ENCODE measurements at regions not wholly inside any gene's neighbourhood (a gene's known extent, or its start where the extent isn't known, plus 50 kb on each side); places are given as distances from the start of the nearest gene placed in this dataset.

DNA sequence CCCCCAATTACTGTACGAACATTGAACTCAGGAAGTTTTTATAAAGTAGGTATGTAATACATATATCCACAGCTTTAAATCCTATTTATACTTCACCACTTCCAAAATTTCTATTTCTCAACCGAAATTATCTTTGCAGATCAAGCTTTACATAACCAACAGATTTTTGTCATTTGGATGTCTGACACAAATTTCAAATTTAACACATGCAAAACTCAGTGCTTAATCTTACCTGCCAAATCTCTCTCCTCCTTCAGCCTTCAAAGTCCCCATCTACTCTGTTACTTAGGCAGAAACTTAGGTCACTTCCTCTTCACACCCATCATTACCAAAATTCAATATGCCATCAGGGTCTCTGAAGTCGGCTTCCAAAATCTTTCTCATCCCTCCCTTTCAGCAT is 990.1 kb upstream of the NRXN1 start (continued):
- no peak for TF ChIP-seq ZNF462 (CRISPR knock-in tag; IDR thresholded peaks at IDR 0.05)

DNA sequence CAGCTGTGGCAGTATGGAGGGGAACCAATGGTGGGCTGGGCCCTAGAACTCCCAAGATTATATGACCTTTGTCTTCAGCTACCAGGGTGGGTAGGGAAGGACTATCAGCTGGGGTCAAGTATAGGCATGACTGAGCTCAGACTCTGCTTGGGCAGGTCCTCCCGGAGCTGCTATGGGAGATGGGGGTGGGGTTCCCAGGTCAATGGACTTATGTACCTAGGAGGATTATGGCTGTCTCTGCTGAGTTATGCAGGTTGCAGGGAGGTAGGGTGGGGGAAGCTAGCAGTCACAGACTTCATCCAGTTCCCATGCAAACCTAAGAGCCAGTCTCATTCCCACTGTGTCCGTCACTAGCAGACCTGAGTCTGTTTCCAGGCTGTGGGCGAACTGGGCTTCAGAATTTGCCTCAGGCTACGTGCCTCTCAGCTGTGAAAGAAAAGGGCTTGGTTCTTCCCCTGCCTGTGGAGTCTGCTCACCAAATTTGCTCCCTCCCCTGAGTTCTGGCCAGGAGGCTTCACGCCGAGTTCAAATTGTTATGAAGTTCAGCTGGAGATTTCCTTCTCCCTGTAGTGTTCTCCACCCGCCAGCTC is 985.8 kb upstream of the NRXN1 start:
- no peaks in the 10 kb centered on the region for H3K27me3 Mint-ChIP-seq (ENCODE audit: insufficient read depth, low read depth, poor library complexity)
- peaks cover 3% of the 10 kb centered on the region; the same call in 1 of the 2 replicates for H3K9me2 ChIP-seq (ENCODE audit: insufficient read depth)
- H4K20me1 ChIP-seq (replicated peaks; ENCODE audit: insufficient read depth), result no peaks in the 10 kb centered on the region
- H3K4me3 Mint-ChIP-seq, result no peak overlapping the region
- H3K27ac ChIP-seq (ENCODE audit: low read depth), result no peak overlapping the region
- H3K36me3 ChIP-seq (ENCODE audit: insufficient read depth), result no peaks in the 10 kb centered on the region
- peaks cover 4% of the 10 kb centered on the region; the same call in 1 of the 2 replicates for H3K4me1 ChIP-seq (ENCODE audit: insufficient read depth)
- DNase-seq (ENCODE audit: low spot score) (no peak), ATAC-seq (no peak)
- no peaks in the 10 kb centered on the region for H3K36me3 Mint-ChIP-seq (ENCODE audit: low read depth)
- H3K9me3 Mint-ChIP-seq, result peaks cover 6% of the 10 kb centered on the region; the same call in 1 of the 3 replicates
- H3K79me2 ChIP-seq (replicated peaks; ENCODE audit: insufficient read depth), result no peaks in the 10 kb centered on the region
- no peaks in the 10 kb centered on the region for H3F3A ChIP-seq (replicated peaks; ENCODE audit: low read depth)
- no peak overlapping the region for H3K4me2 ChIP-seq
- no peak overlapping the region for H3K27ac Mint-ChIP-seq
- H3K4me1 Mint-ChIP-seq, result peaks cover 2% of the 10 kb centered on the region; the same call in 2 of the 3 replicates
- H3K4me3 ChIP-seq, result no peak overlapping the region
- H2AFZ ChIP-seq, result no peak overlapping the region
- H3K27me3 ChIP-seq (ENCODE audit: insufficient read depth), result no peaks in the 10 kb centered on the region
- TF ChIP-seq EZH2 (IDR thresholded peaks at IDR 0.05; ENCODE audit: low read depth, unreplicated experiment), result no peak
- no peak for TF ChIP-seq EZH2phosphoT487 (IDR thresholded peaks at IDR 0.05; ENCODE audit: unreplicated experiment)
- no peak for TF ChIP-seq REST (IDR thresholded peaks at IDR 0.05; ENCODE audit: unreplicated experiment)
- TF ChIP-seq POLR2AphosphoS5 (IDR thresholded peaks at IDR 0.05; ENCODE audit: low read depth), result no peak
- TF ChIP-seq NANOG (IDR thresholded peaks at IDR 0.05; ENCODE audit: borderline replicate concordance), result no peak
- no peak for TF ChIP-seq CREB1 (CRISPR knock-in tag; IDR thresholded peaks at IDR 0.05; ENCODE audit: low read depth)
- TF ChIP-seq, protein P1, sequence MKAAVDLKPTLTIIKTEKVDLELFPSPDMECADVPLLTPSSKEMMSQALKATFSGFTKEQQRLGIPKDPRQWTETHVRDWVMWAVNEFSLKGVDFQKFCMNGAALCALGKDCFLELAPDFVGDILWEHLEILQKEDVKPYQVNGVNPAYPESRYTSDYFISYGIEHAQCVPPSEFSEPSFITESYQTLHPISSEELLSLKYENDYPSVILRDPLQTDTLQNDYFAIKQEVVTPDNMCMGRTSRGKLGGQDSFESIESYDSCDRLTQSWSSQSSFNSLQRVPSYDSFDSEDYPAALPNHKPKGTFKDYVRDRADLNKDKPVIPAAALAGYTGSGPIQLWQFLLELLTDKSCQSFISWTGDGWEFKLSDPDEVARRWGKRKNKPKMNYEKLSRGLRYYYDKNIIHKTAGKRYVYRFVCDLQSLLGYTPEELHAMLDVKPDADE (IDR thresholded peaks at IDR 0.05), result no peak
- TF ChIP-seq JUNB (IDR thresholded peaks at IDR 0.05; ENCODE audit: unreplicated experiment), result no peak
- TF ChIP-seq, protein P2, sequence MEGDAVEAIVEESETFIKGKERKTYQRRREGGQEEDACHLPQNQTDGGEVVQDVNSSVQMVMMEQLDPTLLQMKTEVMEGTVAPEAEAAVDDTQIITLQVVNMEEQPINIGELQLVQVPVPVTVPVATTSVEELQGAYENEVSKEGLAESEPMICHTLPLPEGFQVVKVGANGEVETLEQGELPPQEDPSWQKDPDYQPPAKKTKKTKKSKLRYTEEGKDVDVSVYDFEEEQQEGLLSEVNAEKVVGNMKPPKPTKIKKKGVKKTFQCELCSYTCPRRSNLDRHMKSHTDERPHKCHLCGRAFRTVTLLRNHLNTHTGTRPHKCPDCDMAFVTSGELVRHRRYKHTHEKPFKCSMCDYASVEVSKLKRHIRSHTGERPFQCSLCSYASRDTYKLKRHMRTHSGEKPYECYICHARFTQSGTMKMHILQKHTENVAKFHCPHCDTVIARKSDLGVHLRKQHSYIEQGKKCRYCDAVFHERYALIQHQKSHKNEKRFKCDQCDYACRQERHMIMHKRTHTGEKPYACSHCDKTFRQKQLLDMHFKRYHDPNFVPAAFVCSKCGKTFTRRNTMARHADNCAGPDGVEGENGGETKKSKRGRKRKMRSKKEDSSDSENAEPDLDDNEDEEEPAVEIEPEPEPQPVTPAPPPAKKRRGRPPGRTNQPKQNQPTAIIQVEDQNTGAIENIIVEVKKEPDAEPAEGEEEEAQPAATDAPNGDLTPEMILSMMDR (conservative IDR thresholded peaks at IDR 0.05; ENCODE audit: low read depth in 2 of 2), result no peak

Data from GM23338 (cell line).